ENCODE measurements at regions not wholly inside any gene's neighbourhood (a gene's known extent, or its start where the extent isn't known, plus 50 kb on each side); places are given as distances from the start of the nearest gene placed in this dataset.

- no peak for DNase-seq (ENCODE audit: low spot score)
These were observed 588.4 kb upstream of the LRRC4C start for GRCh38 chr11:42047637-42048555.

GRCh38 chr11:42049186-42049585, 589.7 kb upstream of the LRRC4C start:
- no peak for DNase-seq (ENCODE audit: low spot score)

GRCh38 chr11:42049650-42050049, 590.2 kb upstream of the LRRC4C start:
- DNase-seq (ENCODE audit: low spot score), result no peak

- no peak for DNase-seq (ENCODE audit: low spot score)
These were observed 595.0 kb upstream of the LRRC4C start for GRCh38 chr11:42054351-42054900.

- no peak for DNase-seq (ENCODE audit: low spot score)
These were observed 596.2 kb upstream of the LRRC4C start for GRCh38 chr11:42055606-42056005.

GRCh38 chr11:42058794-42059193, 599.3 kb upstream of the LRRC4C start:
- no peak for DNase-seq (ENCODE audit: low spot score)

GRCh38 chr11:42065199-42065598, 605.7 kb upstream of the LRRC4C start:
- no peak for DNase-seq (ENCODE audit: low spot score)

- DNase-seq (ENCODE audit: low spot score), result peak; percentile 6
These were observed 606.7 kb upstream of the LRRC4C start for GRCh38 chr11:42066113-42066512.

- DNase-seq (ENCODE audit: low spot score), result no peak
These were observed 614.9 kb upstream of the LRRC4C start for GRCh38 chr11:42074306-42074705.

- no peak for DNase-seq (ENCODE audit: low spot score)
These were observed 615.7 kb upstream of the LRRC4C start for GRCh38 chr11:42075180-42075579.

GRCh38 chr11:42077794-42078193, 618.3 kb upstream of the LRRC4C start:
- no peak for DNase-seq (ENCODE audit: low spot score)

- DNase-seq (ENCODE audit: low spot score), result no peak
These were observed 626.3 kb upstream of the LRRC4C start for GRCh38 chr11:42085736-42086135.

GRCh38 chr11:42093541-42093940, 634.1 kb upstream of the LRRC4C start:
- no peak for DNase-seq (ENCODE audit: low spot score)

GRCh38 chr11:42098075-42098474, 638.6 kb upstream of the LRRC4C start:
- no peak for DNase-seq (ENCODE audit: low spot score)

- DNase-seq (ENCODE audit: low spot score), result no peak
These were observed 653.4 kb upstream of the LRRC4C start for GRCh38 chr11:42112866-42113265.

GRCh38 chr11:42114927-42115326, 655.5 kb upstream of the LRRC4C start:
- DNase-seq (ENCODE audit: low spot score), result no peak

GRCh38 chr11:42138454-42138853, 679.0 kb upstream of the LRRC4C start:
- no peak for DNase-seq (ENCODE audit: low spot score)

- DNase-seq (ENCODE audit: low spot score), result no peak
These were observed 685.9 kb upstream of the LRRC4C start for GRCh38 chr11:42145311-42145710.

- no peak for DNase-seq (ENCODE audit: low spot score)
These were observed 702.4 kb upstream of the LRRC4C start for GRCh38 chr11:42161886-42162285.

- DNase-seq (ENCODE audit: low spot score), result no peak
These were observed 709.7 kb upstream of the LRRC4C start for GRCh38 chr11:42169191-42169590.

- no peak for DNase-seq (ENCODE audit: low spot score)
These were observed 711.1 kb upstream of the LRRC4C start for GRCh38 chr11:42170601-42171000.

- DNase-seq (ENCODE audit: low spot score), result no peak
These were observed 711.6 kb upstream of the LRRC4C start for GRCh38 chr11:42171046-42171445.

- DNase-seq (ENCODE audit: low spot score), result no peak
These were observed 713.0 kb upstream of the LRRC4C start for GRCh38 chr11:42172441-42172840.

GRCh38 chr11:42175203-42175602, 715.8 kb upstream of the LRRC4C start:
- DNase-seq (ENCODE audit: low spot score), result no peak
